PC-9 (cell line): ENCODE measurements at regions not wholly inside any gene's neighbourhood (a gene's known extent, or its start where the extent isn't known, plus 50 kb on each side); places are given as distances from the start of the nearest gene placed in this dataset.

Source experiments
- BruUV-seq: library from RNA; stranded (reverse); fragments of 400-500 nt; replicated peaks from 2 replicates; lab custom pipeline; 2021; lab: Mats Ljungman, UMichigan
- CTCF ChIA-PET: fragments of 300-600 bp; sonication (Branson Sonifier 250); formaldehyde crosslinking; loops from one replicate; lab custom pipeline; 2022; ENCODE audit warnings: antibody characterized with exemption; lab: Charles Lee
- POLR2A ChIA-PET: fragments of 300-600 bp; sonication (Branson Sonifier 250); formaldehyde crosslinking; loops from one replicate; lab custom pipeline; 2022; ENCODE audit warnings: antibody characterized with exemption; ENCODE audit not compliant: unreplicated experiment; lab: Charles Lee
- DNase-seq, 2 experiments: peaks; one replicate each; pipeline versions ENCODE4 v3.0.0 to v3.0.0-alpha.2; 2015 to 2022; ENCODE audit warnings: mixed read lengths in 1 of 2
- H2AFZ ChIP-seq: fragments of 200-600 bp; sonication (generic); 2 replicates; pipeline ENCODE4 v1.8.1; 2017; ENCODE audit warnings: antibody characterized with exemption
- H3F3A ChIP-seq: fragments of 200-600 bp; sonication (generic); 2 replicates; pipeline ENCODE4 v1.8.1; 2017; ENCODE audit warnings: antibody characterized with exemption, mild to moderate bottlenecking, low read depth; ENCODE audit not compliant: insufficient read depth
- H3K27ac ChIP-seq: fragments of 200-600 bp; sonication (generic); 2 replicates; pipeline ENCODE4 v1.6.1; 2016; ENCODE audit warnings: mixed run types
- H3K27me3 ChIP-seq: fragments of 200-600 bp; sonication (generic); 2 replicates; pipeline ENCODE4 v1.6.1; 2016; ENCODE audit warnings: low read depth, mixed run types; ENCODE audit not compliant: insufficient read depth
- H3K36me3 ChIP-seq: fragments of 200-600 bp; sonication (generic); 2 replicates; pipeline ENCODE4 v1.6.1; 2016; ENCODE audit warnings: low read depth, mixed run types
- H3K4me1 ChIP-seq: fragments of 200-600 bp; sonication (generic); replicated peaks from 2 replicates; pipeline ENCODE4 v1.6.1; 2016; ENCODE audit warnings: mixed run types; ENCODE audit not compliant: insufficient read depth
- H3K4me2 ChIP-seq: fragments of 200-600 bp; sonication (generic); 2 replicates; pipeline ENCODE4 v1.6.1; 2017; ENCODE audit warnings: mixed run types
- H3K4me3 ChIP-seq: fragments of 200-600 bp; sonication (generic); 2 replicates; pipeline ENCODE4 v1.6.1; 2016; ENCODE audit warnings: mixed run types
- H3K79me2 ChIP-seq: fragments of 200-600 bp; sonication (generic); 2 replicates; pipeline ENCODE4 v1.6.1; 2017; ENCODE audit warnings: low read depth, mixed run types
- H3K9me2 ChIP-seq: fragments of 200-600 bp; sonication (generic); 2 replicates; pipeline ENCODE4 v1.8.1; 2017; ENCODE audit warnings: mild to moderate bottlenecking; ENCODE audit not compliant: insufficient read depth
- H3K9me3 ChIP-seq: fragments of 200-600 bp; sonication (generic); 2 replicates; pipeline ENCODE4 v1.8.1; 2016; ENCODE audit warnings: low read depth; ENCODE audit not compliant: insufficient read depth
- H4K20me1 ChIP-seq: fragments of 200-600 bp; sonication (generic); 2 replicates; pipeline ENCODE4 v1.8.1; 2017; ENCODE audit not compliant: insufficient read depth
- CTCF ChIP-seq: fragments of 200-600 bp; sonication (generic); conservative IDR thresholded peaks from 2 replicates; pipeline ENCODE4 v1.6.1; 2017; ENCODE audit warnings: mixed run types, antibody characterized with exemption, mild to moderate bottlenecking, moderate library complexity
- EZH2 ChIP-seq: fragments of 200-600 bp; sonication (generic); IDR thresholded peaks from 2 replicates; pipeline ENCODE4 v1.8.0; 2017; ENCODE audit warnings: antibody characterized with exemption, low read depth
- intact Hi-C: fragments of 100-400 bp; cut with micrococcal nuclease; formaldehyde crosslinking; loops from one replicate; pipeline ENCODE4 v1.10.0; 2022; ENCODE audit not compliant: unreplicated experiment

- Histone ChIP-seq H3F3A (no peaks in the 10 kb centered on the region), H2AFZ (no peak overlapping the region), H4K20me1 (no peaks in the 10 kb centered on the region), H3K4me3 (no peak overlapping the region), H3K4me2 (no peak overlapping the region), H3K4me1 (no peaks in the 10 kb centered on the region), H3K79me2 (no peaks in the 10 kb centered on the region), H3K9me2 (no peaks in the 10 kb centered on the region), H3K27me3 (no peaks in the 10 kb centered on the region), H3K27ac (no peak overlapping the region), H3K9me3 (no peaks in the 10 kb centered on the region), H3K36me3 (no peaks in the 10 kb centered on the region)
- POLR2A ChIA-PET = no interaction called here
- CTCF ChIA-PET = no interaction called here
- no peak for TF ChIP-seq CTCF
- BruUV-seq = no TSS peak
- no peak for DNase-seq
- intact Hi-C loops = no loop called here
These were observed 264.4 kb downstream of the HACE1 start for GRCh38 chr6:104595311-104595820.

DNA sequence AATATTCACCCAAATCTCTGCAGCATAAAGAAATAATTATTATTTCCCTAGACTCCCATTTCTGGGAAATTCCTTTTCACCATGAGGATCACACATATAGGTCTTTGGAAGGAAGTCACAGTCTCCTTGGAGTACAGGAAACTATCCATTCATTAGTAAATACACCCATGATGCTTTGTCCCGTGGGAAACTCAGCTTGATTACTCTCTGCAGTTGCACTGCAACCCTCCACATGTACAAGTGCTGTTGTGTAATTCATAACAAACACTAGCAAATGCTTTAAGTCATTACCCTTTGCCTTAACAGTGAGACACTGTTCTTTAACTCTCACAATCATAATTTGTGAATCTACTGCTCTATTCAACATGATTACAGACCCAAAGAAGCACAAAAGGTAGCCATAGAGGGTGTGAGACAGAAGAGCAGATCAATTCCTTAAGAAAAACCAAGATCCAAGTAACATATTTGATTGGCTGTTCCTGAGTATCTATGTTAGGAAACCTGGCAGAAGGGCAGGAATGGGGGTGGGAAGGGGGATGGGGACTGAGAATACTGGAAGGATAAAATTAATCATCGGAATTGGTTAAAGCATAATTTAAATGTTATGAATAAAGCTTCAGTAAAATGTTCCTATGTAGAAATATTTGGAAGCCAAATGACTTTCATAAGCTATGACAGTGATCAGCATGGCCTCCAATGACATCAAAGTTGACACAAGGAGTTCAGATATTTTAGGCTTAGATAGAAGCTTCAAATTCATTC is 268.0 kb downstream of the HACE1 start:
- CTCF ChIA-PET = no interaction called here
- POLR2A ChIA-PET = no interaction called here

GRCh38 chr6:104589940-104590339 is 269.8 kb downstream of the HACE1 start:
- Histone ChIP-seq H3K27ac (no peak overlapping the region), H3K4me3 (no peak overlapping the region), H3K79me2 (no peaks in the 10 kb centered on the region), H2AFZ (no peak overlapping the region), H3K4me2 (no peak overlapping the region), H3K27me3 (no peaks in the 10 kb centered on the region), H3K36me3 (no peaks in the 10 kb centered on the region), H4K20me1 (no peaks in the 10 kb centered on the region), H3K4me1 (no peaks in the 10 kb centered on the region), H3K9me2 (no peaks in the 10 kb centered on the region), H3F3A (no peaks in the 10 kb centered on the region), H3K9me3 (no peaks in the 10 kb centered on the region)
- ChIA-PET POLR2A (no interaction called here), CTCF (no interaction called here)
- DNase-seq = no peak
- intact Hi-C loops = no loop called here
- BruUV-seq = no TSS peak
- no peak for TF ChIP-seq EZH2
- no peak for TF ChIP-seq CTCF

More for the DNA sequence above, 268.0 kb downstream of the HACE1 start:
- H3K4me2 ChIP-seq = no peak overlapping the region
- no peak overlapping the region for H3K4me3 ChIP-seq
- no peaks in the 10 kb centered on the region for H4K20me1 ChIP-seq
- H3K79me2 ChIP-seq = no peaks in the 10 kb centered on the region
- H3K27me3 ChIP-seq = no peaks in the 10 kb centered on the region
- no peaks in the 10 kb centered on the region for H3F3A ChIP-seq
- intact Hi-C loops = no loop called here
- no peaks in the 10 kb centered on the region for H3K9me2 ChIP-seq
- BruUV-seq = no TSS peak
- no peak overlapping the region for H2AFZ ChIP-seq
- no peaks in the 10 kb centered on the region for H3K4me1 ChIP-seq
- no peaks in the 10 kb centered on the region for H3K36me3 ChIP-seq
- no peak overlapping the region for H3K27ac ChIP-seq
- no peaks in the 10 kb centered on the region for H3K9me3 ChIP-seq
- no peak for DNase-seq
- TF ChIP-seq EZH2 = no peak
- TF ChIP-seq CTCF = no peak
